CD4-positive, alpha-beta T cell treated with Interleukin-6 for 4 hours (primary cell): ENCODE measurements at regions not wholly inside any gene's neighbourhood (a gene's known extent, or its start where the extent isn't known, plus 50 kb on each side); places are given as distances from the start of the nearest gene placed in this dataset.

Experiments used
- DNase-seq: peaks from one replicate; pipeline ENCODE4 v3.0.0-alpha.2; 2020; ENCODE audit warnings: mixed read lengths

DNA sequence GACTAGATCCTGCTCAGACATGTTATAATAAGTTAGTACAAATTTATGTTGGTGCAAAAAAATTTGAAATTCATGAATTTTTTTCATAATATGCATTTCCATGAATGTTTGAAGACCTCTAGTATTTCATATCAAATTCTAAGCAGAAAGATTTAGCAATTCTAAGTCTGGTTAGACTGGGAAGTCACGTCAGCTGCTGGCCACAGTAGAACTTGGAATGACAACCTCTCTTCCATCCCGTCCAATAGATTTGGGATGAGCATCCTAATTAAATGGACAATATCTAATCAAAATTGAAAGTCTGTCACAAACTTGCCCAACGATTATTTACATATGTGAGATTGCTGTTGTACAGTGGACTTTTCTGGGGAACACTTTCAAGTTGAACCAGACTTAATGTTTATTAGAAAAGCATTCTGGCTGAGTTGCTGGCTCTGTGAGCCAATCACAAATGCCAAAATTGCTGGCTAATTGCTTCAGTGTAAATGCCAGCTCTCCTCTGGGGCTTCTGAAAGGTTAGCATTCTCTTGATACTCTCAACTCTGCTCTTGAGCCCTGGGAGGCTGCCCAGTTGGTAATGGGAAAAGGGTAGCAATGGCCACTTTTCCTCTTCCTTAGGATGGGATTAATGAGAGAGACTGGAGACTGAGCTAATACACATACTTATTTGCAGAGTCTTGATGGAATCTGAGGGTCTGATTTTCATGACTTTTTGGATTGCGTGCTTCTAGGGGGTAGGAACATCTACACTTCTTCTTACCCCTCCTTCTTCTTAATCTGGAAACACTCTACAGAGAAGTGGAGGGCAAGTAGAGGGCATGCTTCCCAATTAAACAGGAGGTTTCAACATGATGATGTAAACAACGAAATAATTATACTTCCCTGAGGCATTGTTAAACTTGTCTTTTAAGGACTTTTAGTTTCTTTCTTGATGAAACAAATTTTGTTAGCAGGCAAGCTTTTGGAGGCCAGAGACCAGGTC lies 253.5 kb downstream of the BAMBI start:
- no peak for DNase-seq

DNA sequence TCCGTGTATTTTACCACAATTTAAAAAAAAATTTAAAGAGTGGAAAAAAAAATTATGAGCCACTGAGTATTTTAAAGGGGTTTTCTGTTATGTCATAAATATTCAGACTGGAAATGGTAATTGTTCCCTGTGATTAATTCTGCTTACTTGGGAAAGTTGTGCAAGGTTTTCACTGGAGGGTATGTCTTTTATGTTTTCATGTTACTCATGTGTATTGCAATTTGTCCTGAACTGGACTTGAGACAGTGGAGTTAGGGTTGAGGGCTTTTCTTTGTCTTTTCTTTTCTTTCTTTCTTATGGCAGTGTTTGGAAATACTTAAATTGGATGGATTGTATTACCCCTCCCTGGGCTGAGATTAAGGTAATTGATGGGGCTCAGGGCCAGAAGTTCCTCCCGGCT lies 257.7 kb downstream of the BAMBI start:
- no peak for DNase-seq

DNA sequence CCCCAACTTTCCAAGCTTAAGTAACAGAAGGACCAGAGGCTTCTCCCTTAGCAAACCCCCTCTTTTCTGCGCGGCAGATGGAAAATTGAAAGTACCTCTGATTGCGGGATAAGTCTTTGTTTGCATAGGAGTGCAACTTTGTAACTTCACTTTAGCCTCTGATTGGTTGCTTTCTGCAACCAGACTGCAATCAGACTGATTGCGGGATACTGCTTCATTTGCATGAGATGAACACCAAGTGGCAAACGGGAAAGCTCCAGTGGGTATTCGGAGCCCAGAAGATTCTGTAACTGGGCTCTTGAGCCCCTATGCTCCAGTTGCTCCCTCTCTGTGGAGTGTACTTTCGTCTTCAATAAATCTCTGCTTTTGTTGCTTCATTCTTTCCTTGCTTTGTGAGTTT lies 260.6 kb downstream of the BAMBI start:
- no peak for DNase-seq

DNA sequence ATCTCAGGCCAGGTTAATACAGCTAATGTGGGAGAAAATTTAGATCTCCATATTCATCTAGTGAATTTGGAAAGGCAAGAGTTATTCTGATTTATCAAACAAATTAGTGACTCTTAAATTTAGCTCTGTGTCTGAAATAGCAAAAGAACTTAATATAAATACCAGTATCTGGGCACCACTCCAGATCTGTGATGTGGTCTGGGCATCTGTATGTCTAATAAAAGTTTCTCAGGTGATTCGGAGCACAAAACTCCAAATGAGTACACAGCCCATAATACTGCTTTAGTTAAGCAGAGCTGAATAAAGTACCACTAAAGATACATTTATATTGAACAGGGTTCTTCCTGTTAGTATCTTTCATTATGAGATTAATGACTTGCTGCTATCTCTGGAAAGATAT lies 261.4 kb downstream of the BAMBI start:
- DNase-seq, result no peak

DNA sequence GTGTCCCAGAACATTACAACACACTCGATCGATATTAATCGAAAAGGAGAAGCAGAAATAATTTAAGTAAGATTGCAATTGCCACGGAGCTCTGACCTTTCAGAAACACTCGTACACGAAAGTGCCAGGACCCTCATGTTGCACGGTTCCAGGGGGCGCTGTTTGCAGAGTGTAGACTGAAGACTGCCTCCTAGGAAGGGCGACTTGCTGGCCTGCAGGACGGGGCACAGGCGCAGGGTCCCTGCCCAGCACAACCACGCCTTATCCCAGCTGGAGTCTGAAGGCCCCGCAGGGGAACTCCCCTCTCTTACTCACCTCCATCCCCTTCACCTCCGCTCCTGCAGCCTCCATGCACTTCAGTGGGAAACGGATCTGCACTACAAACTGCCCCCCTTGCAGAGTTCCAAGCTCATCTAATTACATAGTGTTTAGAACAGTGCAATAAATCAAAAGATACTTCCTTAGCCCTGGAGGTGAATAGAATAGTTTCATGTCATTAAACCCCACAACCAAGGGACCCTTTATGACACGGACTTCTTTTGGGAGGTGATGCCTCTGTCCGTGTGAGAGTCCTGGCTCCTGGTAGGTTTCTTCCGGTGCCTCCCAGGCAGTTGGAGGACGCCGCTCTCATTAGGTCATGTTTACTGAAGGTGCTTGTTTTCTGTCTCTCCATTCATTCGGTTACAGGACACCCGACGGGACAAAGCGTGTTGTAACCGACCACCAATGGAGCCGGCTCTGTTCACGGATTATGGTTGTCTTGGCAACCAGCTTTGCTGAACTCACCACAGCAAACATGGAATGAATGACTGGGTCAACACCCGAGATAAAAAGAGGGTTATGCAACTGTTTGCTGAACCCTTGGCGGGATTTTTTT lies 262.2 kb downstream of the BAMBI start:
- DNase-seq, result no peak

DNA sequence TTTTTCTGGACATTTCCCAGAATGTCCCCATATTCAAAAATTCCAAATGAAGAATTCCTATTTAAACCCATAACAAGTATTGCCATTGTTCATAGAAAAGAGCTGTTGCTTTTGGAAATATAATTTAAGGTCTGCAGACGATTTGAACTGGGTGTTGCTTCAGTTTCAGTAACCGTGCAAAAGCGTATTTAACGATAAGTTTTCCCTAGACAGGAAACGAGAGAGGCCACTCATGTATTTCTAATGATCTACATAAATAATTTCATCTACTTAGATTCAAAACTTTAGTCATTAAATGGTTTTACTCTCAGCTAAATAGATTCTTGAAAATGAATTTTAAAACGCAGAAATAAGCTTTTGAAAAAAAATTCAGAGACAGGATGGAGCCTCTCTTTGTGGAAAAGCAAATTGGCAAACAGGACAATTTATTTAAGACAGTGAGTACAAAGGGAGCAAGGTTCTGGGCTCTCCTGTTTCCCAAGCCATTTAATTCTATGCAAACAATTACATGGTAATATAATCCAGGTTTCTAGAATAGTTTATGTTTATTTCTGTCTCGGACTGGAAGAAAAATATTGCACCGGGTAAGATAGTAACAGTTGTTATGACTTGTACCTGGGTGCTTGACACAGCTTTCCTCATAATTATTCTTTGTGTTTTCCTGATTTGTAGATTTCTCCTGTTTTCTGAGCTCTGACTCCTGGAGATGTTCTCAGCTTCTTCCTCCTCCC lies 263.0 kb downstream of the BAMBI start:
- no peak for DNase-seq

DNA sequence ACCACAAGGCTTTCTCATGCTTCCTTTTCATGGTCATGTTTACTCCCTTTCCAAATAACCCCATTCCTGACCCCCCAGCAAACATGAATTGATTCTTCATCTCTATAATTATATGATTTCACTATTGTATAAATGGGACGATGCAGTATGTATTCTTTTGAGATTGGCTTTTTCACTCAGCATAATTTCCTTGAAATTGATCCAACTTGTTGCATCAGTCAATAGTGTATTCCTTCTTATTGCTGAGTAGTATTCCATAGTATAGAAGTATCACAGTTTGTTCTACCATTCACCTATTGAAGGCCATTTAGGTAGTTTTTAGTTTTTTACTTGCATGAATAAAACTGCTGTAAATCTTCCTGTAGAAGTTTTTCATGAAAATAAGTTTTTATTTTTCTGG lies 264.7 kb downstream of the BAMBI start:
- DNase-seq, result no peak

DNA sequence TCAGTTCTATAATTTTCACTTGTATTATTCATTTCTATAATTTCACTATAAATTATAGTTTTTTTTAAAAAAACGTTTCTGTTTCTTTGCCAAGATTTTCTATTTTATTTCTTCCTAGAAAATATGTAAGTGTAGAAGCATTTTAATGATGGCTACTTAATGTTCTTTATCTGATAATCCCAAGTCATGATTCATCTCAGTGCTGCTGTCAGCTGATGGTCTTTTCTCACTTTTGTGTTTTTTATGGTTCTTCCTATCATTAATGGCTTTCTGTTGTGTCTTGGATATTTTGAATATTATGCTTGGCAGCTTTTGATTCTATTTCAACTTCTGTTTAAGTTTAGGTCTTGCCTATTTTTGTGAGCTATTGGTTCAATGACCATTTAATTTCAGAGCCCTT lies 268.6 kb downstream of the BAMBI start:
- no peak for DNase-seq

DNA sequence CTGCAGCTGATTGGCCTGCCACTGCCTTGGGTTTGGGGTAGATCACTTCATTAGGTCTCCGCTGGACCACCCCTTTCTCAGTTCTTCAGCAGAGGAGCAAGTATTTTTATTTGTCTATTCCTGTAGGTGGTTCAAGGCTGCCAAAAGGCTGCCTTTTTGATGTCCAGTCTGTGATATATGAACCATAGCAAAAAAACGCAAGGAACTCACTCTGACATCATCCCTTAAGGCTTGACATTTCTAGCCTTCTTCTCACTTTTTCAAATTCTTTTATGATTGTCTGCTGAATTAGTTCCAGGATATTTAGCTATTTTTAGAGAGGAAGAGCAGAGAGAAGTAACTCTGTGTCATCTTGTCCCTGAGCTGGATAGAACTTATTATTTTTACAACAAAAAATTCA lies 269.2 kb downstream of the BAMBI start:
- DNase-seq, result no peak

DNA sequence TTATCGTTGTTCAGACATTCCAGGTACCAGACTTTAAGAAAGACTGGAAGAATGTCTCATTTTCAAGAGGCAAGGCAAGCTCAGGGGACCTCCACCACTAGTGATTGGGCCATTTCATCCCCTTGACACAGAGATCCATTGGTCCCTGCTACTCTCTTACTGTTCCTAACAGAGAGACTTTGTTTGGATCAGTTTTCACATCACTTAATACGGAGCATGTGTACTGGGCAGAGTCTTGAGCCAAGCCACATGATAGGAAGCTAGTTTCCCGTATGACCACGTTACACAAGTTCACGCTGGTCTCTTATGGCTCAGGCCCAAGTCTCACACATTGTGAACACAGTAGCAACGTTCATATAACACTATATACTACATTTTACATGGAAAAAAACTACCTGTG lies 269.9 kb downstream of the BAMBI start:
- DNase-seq, result no peak

DNA sequence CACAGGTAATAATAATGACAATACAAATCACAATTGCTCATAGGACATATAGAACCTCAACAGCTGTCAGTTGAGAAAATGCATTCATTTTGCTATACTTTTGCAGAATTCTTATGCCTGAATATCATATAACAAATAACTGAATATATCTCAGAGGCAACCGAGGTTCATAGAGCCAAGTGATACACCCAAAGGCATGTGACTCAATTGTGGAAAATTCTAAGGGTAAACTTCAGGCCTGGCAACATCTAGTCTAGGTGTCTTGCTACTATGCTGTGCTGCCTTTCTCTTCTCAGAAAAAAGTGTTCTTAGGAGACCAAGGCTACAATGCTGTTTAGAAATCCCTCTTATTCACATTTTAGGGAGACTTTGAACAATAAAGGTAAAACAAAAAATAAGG lies 270.7 kb downstream of the BAMBI start:
- no peak for DNase-seq

DNA sequence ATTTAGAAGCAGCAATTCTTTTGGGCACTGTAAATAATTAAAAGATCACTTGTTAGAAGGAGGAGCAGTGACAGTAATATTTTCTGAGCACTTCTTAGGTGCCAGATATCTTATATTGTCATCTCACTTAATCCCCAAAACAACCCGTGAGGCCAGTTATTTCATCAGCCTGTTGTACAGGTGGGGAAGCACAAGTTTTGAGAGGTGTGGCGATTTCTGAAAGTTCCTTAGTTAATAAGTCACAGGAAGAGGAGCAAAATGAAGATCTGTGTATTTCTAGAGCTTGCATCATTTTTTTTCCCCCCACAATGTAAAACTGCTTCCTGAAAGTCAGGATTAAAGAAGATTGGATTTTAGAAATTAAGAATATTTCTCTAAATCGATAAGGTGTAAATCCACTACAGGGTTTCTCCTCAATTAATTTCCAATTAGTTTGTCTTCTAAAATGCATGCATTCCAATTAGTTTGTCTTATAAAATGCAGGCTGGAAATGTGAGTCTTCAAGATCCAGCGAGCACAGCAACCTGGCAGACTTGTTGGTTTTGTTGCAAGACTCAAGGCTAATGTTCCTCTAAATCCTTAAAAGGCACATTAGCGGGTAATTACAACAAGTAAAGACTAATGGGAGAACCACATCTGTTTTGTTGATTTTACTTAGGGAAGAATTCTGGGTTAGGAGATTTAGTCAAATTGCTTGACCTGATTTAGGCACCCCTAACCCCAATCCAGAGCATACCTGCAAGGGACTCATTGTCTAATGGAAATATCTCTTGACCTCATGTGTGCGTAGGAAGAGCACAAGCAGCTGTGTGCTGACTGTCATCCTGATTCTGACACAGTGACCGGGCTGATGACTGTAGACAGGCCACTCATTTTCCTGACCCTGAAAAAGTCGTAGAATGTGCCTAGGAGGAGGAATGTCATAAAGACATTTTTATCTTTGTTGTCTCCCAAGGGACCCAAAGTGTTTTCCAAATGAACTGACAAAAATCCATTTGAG lies 272.0 kb downstream of the BAMBI start:
- no peak for DNase-seq

DNA sequence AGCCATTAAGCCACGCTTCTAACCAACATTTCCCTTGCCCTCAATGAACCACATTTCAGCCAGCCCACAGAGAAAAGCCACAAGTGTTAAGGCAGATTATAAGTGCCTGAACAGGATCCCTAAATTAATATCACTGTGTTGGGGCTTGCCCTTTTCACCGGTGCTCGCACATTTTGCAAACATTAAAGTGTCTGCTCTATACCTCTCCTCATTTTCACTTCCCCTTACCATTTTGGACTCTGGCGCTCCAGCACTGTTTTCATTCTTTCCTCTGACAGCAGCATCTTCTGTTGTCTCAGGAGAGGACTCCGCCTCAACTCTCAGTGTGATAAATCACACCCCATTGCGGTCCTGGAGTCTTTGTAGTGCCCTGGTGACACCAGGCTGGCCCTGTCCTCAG lies 274.2 kb downstream of the BAMBI start:
- no peak for DNase-seq

DNA sequence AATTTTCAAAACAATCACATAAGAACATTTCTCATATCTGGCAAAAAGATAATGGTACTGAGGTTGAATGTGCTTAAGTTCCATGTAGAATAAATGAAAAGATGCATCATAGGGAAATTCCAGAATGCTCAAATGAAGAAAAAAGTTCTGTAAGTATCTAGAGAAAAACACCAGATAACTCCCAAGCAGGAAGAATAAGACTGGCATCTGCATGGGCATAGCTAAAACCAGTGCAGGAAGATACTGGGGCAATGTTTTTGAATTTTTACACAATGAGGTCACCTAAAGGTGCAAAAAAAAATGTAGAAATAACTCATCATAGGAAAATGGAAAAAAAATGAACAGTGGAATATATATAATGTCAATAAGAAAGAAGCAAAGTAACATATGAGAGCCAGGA lies 275.2 kb downstream of the BAMBI start:
- DNase-seq, result no peak

DNA sequence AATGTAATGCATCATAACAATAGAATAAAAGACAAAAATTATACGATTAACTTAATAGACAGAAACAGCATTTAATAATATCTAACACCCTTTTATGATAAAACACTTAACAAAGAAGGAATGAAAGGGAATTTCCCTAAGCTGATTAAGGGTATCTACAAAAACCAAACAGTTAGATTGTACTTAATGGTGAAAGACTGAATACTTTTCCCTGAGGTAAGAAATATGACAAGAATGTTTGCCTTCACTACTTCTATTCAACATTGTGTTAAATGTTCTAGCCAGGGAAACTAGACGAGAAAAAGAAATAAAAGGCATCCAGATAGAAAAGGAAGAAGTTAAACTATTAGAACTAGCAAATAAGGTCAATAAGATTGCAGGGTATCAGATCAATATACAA lies 276.9 kb downstream of the BAMBI start:
- no peak for DNase-seq

DNA sequence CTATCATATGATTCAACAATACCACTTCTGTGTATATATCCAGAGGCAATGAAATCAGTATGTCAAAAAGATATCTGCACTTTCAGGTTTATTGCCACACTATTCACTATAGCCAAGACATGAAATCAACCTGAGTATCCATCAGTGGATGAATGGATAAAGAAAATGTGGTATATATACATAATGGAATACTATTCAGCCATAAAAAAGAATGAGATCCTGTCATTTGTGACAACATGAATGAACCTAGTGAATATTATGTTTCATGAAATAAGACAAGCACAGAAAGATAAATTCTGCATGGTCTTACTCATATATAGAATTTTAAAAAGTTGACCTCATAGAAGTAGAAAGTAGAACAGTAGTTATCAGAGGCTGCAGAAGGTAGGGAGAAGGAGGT lies 281.1 kb downstream of the BAMBI start:
- no peak for DNase-seq

DNA sequence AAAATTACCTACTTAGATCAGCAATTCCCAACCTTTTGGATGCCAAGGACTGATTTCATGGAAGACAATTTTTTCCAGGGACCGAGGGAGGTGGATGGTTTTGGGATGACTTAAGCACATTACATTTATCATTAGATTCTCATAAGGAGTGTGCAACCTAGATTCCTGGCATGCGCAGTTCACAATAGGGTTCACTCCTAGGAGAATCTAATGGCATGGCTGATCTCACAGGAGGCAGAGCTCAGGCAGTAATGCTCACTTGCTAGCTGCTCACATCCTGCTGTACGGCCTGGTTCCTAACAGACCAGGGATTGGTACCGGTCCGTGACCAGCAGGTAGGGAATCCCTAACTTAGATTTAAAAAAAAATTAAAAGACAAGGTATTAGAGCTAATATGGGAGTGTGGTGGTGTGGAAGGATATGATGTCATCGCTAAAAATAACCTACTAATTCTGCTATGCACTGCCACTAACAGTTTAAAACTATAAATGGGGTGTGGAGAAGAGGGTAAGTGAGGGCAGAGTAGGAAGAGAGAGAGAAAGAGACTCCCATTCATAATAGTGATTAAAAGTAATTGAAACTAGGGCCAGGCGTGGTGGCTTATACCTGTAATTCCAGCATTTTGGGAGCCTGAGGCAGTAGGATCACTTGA lies 282.7 kb downstream of the BAMBI start:
- no peak for DNase-seq

DNA sequence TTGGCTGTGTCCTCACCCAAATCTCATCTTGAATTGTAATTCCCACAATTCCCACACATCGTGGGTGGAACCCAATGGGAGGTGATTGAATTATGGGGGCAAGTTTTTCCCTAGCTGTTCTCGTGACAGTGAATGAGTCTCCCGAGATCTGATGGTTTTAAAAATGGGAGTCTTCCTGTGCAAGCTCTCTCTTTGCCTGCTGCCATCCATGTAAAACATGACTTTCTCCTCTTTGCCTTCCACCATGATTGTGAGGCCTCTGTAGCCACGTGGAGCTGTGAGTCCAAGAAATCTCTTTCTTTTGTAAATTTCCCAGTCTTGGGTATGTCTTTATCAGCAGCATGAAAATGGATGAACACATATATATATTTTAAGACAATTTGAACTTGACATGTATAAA lies 285.4 kb downstream of the BAMBI start:
- DNase-seq, result no peak

DNA sequence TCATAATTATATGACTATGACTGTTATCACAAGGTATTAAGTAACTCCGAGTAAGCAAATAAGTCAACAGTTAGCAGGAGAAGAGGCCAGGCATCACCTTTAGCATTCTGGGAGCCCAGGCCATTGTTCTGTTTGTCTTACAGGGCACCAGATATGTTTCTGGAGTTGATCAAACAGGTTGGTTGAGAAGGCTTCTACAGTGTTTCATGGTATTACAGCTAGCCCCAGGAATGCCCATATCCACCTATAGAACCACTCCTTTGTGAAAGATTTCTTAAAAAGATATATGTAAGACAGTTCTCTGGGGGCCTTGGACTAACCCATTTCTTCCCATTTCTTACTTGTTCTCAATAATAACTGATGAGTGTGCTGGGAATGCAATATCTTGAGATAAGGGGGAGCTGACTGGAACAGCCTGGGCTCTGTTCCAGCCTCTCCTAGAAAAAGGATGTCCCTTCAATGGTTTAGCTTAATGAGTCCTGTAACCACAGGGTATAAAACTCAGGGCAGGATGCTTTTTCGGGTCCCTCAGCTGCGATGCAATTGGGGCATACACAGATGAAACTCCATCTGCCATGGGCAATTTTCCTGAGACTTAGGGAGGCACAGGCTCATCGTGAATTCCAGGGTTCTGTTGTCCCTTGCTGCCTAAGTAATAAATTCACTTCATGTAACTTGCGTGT lies 286.4 kb downstream of the BAMBI start:
- DNase-seq, result no peak

DNA sequence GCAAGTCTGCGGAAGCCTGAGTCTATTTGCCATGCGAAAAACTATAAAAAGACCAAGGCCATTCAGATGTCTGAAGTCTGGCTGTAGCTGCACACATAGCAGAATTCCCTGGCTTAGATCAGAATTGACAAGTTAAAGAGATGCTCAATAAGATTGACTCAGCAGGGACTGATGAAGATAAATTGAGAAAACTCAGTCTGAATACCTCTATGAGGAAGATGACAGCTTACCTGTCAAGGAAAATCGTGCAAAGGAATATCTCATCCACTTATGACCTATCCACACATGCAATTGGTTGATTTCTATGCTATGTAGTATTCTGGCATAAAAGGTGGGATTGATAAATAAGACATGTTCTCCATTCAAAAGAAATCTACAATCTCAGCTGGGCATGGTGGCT lies 288.6 kb downstream of the BAMBI start:
- DNase-seq, result no peak

DNA sequence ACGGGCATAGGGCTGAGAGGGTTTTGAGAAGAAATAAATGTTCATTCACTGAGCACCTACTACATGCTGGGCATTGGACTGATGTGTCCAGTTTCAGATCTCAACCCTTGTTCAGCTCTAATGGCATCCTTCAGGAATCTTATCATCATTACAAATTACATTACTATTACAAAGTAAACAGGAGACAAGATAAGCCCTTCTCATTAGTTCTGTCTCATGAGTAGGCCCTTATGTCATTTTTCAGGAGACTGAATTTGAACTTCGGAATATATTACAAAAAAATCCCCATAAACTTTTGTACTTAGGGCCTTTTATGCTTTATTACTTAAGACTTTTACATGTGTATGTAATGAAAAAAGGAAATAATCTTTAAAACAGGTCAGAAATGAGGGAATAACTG lies 289.7 kb downstream of the BAMBI start:
- no peak for DNase-seq
